Aorta (tissue), 5 donors: ENCODE measurements at regions not wholly inside any gene's neighbourhood (a gene's known extent, or its start where the extent isn't known, plus 50 kb on each side); places are given as distances from the start of the nearest gene placed in this dataset.
"Not testable (repeated sequence)": the region's sequence is repeated elsewhere in the genome, so short reads cannot be mapped to it uniquely, and the experiment has no call there.

Source experiments
- ATAC-seq: fragments of 200-7000 bp; cut with Tn5 transposase; one replicate; pipeline ENCODE4 v1.9.1; 2022; ENCODE audit warnings: moderate library complexity; ENCODE audit not compliant: low FRiP score
- DNase-seq, 2 donors: peaks; one replicate each; pipeline ENCODE4 v3.0.0-alpha.2; 2020
- H3K27ac ChIP-seq, 2 donors: one replicate each; pipeline ENCODE4 v1.5.1; 2013; ENCODE audit warnings: low read length in 2 of 2, mild to moderate bottlenecking in 2 of 2, moderate library complexity in 2 of 2, control low read depth in 1 of 2, inconsistent platforms in 1 of 2, low read depth in 1 of 2
- H3K27me3 ChIP-seq, 2 donors: one replicate each; pipeline ENCODE4 v1.6.1; 2013; ENCODE audit warnings: control low read depth in 1 of 2, low read length in 1 of 2, mild to moderate bottlenecking in 1 of 2, moderate library complexity in 1 of 2; ENCODE audit not compliant: insufficient read depth in 2 of 2, control insufficient read depth in 1 of 2
- H3K36me3 ChIP-seq, 2 donors: one replicate each; pipeline ENCODE4 v1.6.1; 2013; ENCODE audit warnings: control low read depth in 1 of 2, low read length in 1 of 2, mild to moderate bottlenecking in 1 of 2; ENCODE audit not compliant: insufficient read depth in 2 of 2, control insufficient read depth in 1 of 2
- H3K4me1 ChIP-seq, 2 donors: one replicate each; pipeline ENCODE4 v1.6.1; 2013; ENCODE audit warnings: low read length in 2 of 2, control low read depth in 1 of 2, mild to moderate bottlenecking in 1 of 2, moderate library complexity in 1 of 2; ENCODE audit not compliant: insufficient read depth in 2 of 2, control insufficient read depth in 1 of 2
- H3K4me3 ChIP-seq, 2 donors: one replicate each; pipeline ENCODE4 v1.5.1; 2013; ENCODE audit warnings: low read length in 2 of 2, control low read depth in 1 of 2, mild to moderate bottlenecking in 1 of 2
- H3K9me3 ChIP-seq: one replicate; pipeline ENCODE4 v1.6.1; 2013; ENCODE audit warnings: mild to moderate bottlenecking, low read length; ENCODE audit not compliant: control insufficient read depth
- WGBS, 2 donors: extraction: QIAGEN DNeasy Blood & Tissue Kit; methylation state at CpG; one replicate each; pipeline ENCODE4 v1.1.7; 2013; 5-methylcytosine and 5-hydroxymethylcytosine counted together
- intact Hi-C, 2 donors: fragments of 100-400 bp; cut with DNase I; formaldehyde crosslinking; loops; one replicate each; pipeline versions ENCODE4 v1.14.2 to v1.15.0; 2022
- donor health status: healthy with polysubstance abuse.
- donor health status: Bipolar disorder and iron deficiency.
- donor health status: DM: no; HTN: no; CAD: no.
- donor health status: DM: no; HTN: no; CAD: no.
- donor health status: DM: yes; HTN: yes; CAD: no.

DNA sequence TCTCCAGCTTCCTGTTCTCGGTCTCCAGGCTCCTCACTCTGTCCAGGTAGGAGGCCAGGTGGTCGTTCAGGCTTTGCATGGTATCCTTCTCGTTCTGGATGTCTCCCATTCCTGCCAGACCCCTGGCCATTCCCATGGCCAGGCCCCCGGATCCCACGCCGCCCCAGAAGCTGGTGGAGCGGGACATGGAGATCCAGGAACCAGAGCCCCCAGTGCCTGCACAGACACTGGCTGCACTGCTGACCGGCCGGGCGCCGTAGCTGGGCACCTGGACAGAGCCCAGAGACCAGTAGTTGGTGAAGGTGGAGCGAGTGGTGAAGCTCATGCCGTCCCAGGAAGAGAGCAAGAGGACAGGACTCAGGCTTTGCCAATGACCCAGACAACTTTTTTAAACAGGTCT, 129.1 kb upstream of the WDR75 start:
- ATAC-seq = no peak
- H3K4me3 ChIP-seq = no peak overlapping the region
- H3K9me3 ChIP-seq = no peaks in the 10 kb centered on the region
- intact Hi-C loops = no loop called here
- no peaks in the 10 kb centered on the region for H3K36me3 ChIP-seq
- no peak overlapping the region for H3K27ac ChIP-seq
- H3K4me1 ChIP-seq = no peaks in the 10 kb centered on the region
- no peak for DNase-seq
- WGBS, 2 donors = 97 to 98% methylated on average over 13 of the region's 13 CpGs
- H3K27me3 ChIP-seq = no peaks in the 10 kb centered on the region

DNA sequence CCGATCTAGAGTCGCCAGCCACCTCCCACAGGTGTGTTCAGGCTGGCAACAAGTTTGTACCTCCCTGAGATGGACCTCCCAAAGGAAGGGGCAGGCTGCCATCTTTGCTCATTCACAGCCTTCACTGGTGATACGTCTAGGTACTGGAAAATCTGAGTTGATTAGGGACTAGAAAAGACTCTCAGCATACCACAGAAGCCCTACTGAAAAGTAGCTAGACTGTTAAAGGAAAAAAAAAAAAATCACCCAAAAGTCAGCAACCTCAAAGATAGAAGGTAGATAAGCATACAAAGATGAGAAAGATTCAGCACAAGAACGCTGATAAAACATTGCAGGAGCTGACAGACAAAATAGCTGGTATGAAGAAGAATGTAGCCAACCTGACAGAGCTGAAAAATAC, 128.6 kb upstream of the WDR75 start:
- DNase-seq (no peak), ATAC-seq (no peak)
- H3K9me3 ChIP-seq = no peaks in the 10 kb centered on the region
- no peaks in the 10 kb centered on the region for H3K27me3 ChIP-seq
- intact Hi-C loops = no loop called here
- no peak overlapping the region for H3K4me3 ChIP-seq
- H3K36me3 ChIP-seq = no peaks in the 10 kb centered on the region
- WGBS, 2 donors = 95% methylated on average over 4 of the region's 4 CpGs
- H3K4me1 ChIP-seq = no peaks in the 10 kb centered on the region
- H3K27ac ChIP-seq = no peak overlapping the region

DNA sequence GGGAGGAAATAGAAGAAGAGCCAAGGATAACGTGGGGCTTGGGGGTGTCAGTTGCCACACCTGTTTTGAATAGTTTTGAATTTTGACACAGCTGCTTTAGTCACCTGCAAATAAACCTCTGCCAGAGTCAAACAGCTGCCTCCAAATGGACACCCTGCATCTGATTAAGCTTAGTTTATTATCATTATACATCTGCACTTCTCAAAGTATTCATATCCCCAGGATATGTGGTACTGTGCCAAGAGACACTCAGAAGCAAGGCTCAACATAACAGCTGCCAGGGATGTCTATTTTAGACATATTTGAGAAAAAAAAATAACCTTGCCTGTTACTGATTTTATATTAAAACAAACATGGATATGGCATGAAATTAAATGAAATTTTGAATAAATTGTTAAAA, 122.5 kb upstream of the WDR75 start:
- H3K27me3 ChIP-seq = no peaks in the 10 kb centered on the region
- 57 to 74% methylated on average over 1 of the region's 1 CpG for WGBS, 2 donors
- no peak overlapping the region for H3K27ac ChIP-seq
- no peaks in the 10 kb centered on the region for H3K36me3 ChIP-seq
- ATAC-seq = no peak
- H3K4me1 ChIP-seq = no peaks in the 10 kb centered on the region
- intact Hi-C loops = no loop called here
- DNase-seq = no peak
- H3K4me3 ChIP-seq = no peak overlapping the region
- no peaks in the 10 kb centered on the region for H3K9me3 ChIP-seq

DNA sequence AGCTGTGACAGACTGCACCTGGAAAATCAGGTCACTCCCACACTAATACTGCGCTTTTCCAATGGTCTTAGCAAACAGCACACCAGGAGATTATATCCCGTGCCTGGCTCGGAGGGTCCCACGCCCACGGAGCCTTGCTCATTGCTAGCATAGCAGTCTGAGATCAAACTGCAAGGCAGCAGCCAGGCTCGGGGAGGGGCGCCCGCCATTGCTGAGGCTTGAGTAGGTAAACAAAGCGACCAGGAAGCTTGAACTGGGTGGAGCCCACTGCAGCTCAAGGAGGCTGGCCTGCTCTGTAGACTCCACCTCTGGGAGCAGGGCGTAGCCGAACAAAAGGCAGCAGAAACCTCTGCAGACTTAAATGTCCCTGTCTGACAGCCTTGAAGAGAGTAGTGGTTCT, 121.8 kb upstream of the WDR75 start:
- ATAC-seq, H3K4me1 ChIP-seq, H3K27me3 ChIP-seq, H3K9me3 ChIP-seq, H3K27ac ChIP-seq, DNase-seq, H3K4me3 ChIP-seq, intact Hi-C loops, H3K36me3 ChIP-seq: not testable (repeated sequence)
- whole genome bisulfite sequencing, 2 donors = 93 to 96% methylated on average over 11 of the region's 11 CpGs

DNA sequence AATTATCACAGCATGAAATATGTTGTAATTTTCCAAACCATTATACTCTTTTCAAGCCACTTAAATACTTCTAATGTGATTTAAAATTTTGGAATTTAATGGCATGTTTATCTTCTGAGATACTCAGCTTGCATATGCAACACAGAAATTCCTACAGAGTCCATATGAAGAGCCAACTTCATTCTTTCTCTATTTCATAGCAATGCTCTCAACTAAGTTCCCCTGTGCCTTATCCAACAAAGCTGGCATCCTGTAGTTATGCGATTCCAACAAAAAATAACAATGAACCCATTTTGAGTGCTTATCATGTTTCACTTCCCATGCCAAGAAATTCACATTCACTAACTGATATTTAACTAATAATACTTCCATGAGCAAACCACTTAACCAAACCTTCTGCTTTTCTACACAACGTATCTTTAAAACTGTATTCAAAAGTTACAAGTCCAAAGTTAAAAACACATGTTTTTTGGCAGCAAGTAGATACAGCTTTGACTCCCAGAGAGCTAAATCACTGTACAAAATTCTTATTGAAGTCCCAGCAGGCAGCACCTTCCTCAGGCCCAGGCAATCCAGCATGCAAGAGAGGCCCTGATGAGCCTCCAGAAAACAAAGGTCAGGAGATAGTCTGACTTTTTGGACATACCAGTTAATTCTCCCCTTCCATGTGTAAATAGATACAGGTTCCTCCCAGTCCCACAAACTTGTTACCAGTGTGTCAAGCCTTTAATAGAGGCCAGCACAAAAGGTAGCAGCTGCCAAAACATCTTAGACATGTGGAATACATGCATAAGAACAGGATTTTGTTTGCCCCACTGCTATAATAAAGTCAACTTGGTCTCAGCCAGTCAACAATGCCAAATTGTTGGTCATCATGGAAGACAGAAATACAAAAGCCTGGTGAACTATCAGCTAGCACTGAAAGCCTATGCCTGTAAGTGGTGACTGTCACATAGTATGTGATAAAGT, 113.1 kb upstream of the WDR75 start:
- no peaks in the 10 kb centered on the region for H3K27me3 ChIP-seq
- no peak overlapping the region for H3K4me3 ChIP-seq
- peaks cover 2 to 5% of the 10 kb centered on the region in 2 donors for H3K4me1 ChIP-seq
- no peak overlapping the region for H3K27ac ChIP-seq
- no peak for DNase-seq
- WGBS, 2 donors = 0 to 6% methylated on average over 2 of the region's 2 CpGs
- no peaks in the 10 kb centered on the region for H3K9me3 ChIP-seq
- no peaks in the 10 kb centered on the region for H3K36me3 ChIP-seq
- intact Hi-C loops = no loop called here
- ATAC-seq = no peak

DNA sequence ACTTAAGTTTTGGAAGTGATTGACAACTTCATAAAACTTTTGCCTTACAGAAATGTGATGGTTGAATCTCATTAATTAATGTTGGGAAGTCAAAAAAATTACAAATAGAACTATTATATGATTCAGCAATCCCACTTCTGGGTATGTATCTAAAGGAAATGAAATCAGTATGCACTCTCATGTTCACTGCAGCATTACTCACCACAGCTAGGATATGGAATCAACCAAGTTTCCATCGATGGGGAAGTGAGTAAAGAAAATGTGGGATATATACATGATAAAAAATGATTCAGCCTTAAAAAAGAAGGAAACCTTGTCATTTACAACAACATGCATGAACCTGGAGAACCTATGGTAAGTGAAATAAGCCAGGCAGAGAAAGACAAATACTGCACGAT, 112.4 kb upstream of the WDR75 start:
- ATAC-seq = no peak

DNA sequence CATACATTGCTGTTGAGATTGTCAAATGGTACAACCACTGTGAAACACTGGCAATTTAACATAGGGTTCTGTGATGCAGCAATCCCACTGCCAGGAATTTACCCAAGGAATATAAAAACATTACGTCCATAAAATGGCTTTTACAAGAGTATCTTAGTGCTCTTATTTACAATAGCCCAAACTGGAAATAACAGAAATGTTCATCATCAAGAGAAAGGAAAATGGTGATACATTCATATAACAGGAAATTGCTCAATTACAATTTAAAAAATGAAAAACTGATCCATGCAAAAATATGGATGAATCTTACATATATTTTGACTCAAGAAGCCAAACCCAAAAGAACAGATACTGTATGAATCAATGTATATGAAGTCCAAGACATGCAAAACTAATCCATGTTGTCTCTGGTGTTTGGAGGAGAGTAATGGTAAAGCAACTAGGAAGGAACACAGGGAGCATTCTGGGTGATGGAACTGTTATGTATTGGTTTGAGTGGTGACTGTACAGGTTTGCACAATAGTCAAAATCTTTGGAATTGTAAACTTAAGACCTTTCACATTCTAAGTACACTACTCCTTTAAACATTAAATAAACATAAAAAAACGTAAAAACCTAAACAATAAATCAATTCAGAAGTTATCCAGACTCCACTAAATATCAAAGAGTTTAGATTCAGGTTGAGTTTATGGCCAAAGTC, 104.8 kb upstream of the WDR75 start:
- WGBS, 2 donors = 73 to 78% methylated on average over 2 of the region's 2 CpGs
- no peaks in the 10 kb centered on the region for H3K27me3 ChIP-seq
- H3K9me3 ChIP-seq = peaks cover 2% of the 10 kb centered on the region
- ATAC-seq (no peak), DNase-seq (no peak)
- peaks cover 0 to 2% of the 10 kb centered on the region in 2 donors for H3K4me1 ChIP-seq
- H3K4me3 ChIP-seq = no peak overlapping the region
- intact Hi-C loops = no loop called here
- H3K27ac ChIP-seq = no peak overlapping the region
- no peaks in the 10 kb centered on the region for H3K36me3 ChIP-seq

More for the DNA sequence above, 112.4 kb upstream of the WDR75 start:
- DNase-seq = no peak
- no peak overlapping the region for H3K27ac ChIP-seq
- peaks cover 2 to 5% of the 10 kb centered on the region in 2 donors for H3K4me1 ChIP-seq
- intact Hi-C loops = no loop called here
- H3K36me3 ChIP-seq = no peaks in the 10 kb centered on the region
- H3K27me3 ChIP-seq = no peaks in the 10 kb centered on the region
- no peak overlapping the region for H3K4me3 ChIP-seq
- 77 to 78% methylated on average over 2 of the region's 2 CpGs for WGBS, 2 donors
- H3K9me3 ChIP-seq = no peaks in the 10 kb centered on the region

DNA sequence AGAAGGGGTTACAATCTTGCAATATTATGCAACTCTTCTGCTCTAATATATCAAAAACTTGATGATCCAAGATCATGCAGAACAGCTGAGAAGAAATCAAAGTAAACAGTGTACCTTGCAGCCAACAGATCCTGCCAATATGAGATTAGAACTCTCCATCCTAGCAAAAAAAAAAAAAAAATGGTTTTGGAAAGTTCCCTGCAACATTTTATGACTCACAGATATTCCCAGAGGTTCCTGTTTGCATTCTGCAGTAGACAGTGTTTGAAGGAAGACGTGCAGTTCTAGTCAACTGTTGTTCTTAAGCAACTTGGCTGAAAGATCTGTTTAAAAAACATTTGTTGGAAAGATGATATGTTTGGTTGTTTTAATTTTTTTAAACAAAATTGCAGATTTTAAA, 103.6 kb upstream of the WDR75 start:
- H3K4me3 ChIP-seq = no peak overlapping the region
- peak; percentile 86 for ATAC-seq

More for the DNA sequence above, 103.6 kb upstream of the WDR75 start:
- no peaks in the 10 kb centered on the region for H3K36me3 ChIP-seq
- peaks cover 2% of the 10 kb centered on the region for H3K9me3 ChIP-seq
- no peak for DNase-seq
- H3K4me1 ChIP-seq = peaks cover 0 to 2% of the 10 kb centered on the region in 2 donors
- WGBS, 2 donors = 2 to 8% methylated on average over 1 of the region's 1 CpG
- H3K27me3 ChIP-seq = no peaks in the 10 kb centered on the region
- intact Hi-C loops = no loop called here
- no peak overlapping the region for H3K27ac ChIP-seq
